ENCODE measurements at regions not wholly inside any gene's neighbourhood (a gene's known extent, or its start where the extent isn't known, plus 50 kb on each side); places are given as distances from the start of the nearest gene placed in this dataset.

DNA sequence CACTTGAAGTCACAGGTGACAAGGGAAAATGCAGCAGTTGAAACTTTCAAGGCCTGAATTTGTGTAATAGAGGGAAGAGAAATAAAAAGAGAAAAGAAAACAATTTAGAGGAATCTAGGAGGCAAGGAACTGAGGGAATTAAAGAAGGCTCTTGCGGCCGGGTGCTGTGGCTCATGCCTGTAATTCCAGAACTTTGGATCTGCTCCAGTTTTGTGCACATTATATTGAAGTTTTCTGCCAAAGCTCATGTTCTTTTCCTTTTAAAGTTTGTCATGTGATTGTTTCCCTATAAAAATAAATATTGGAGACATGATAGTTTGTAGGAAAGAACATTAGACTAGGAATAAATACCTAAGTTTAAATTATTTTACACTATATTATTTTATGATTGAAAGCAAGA, 433.9 kb upstream of the CPEB2 start:
- no peaks in the 10 kb centered on the region for H3K27me3 ChIP-seq (ENCODE audit: control insufficient read depth, insufficient read depth, low read length)
- Mint-ChIP-seq H3K9me3 (peaks cover 8% of the 10 kb centered on the region in 2 donors), H3K27me3 (ENCODE audit: low read depth in 2 of 2) (no peaks in the 10 kb centered on the region), H3K36me3 (no peaks in the 10 kb centered on the region), H3K27ac (no peak overlapping the region), H3K4me1 (no peaks in the 10 kb centered on the region), H3K4me3 (no peak overlapping the region)
- ATAC-seq (no peak), DNase-seq (no peak)
- H3K27ac ChIP-seq (ENCODE audit: low read length): no peak overlapping the region
- no peaks in the 10 kb centered on the region for H3K4me1 ChIP-seq (ENCODE audit: control insufficient read depth, insufficient read depth, low read length)
- no peaks in the 10 kb centered on the region for H3K36me3 ChIP-seq (ENCODE audit: control insufficient read depth, insufficient read depth, low read length)
- 78% methylated on average over 2 of the region's 2 CpGs for WGBS (ENCODE audit: insufficient coverage)
- no peak overlapping the region for H3K4me3 ChIP-seq (ENCODE audit: low read length)
- intact Hi-C loops (cut with micrococcal nuclease): no loop called here
- TF ChIP-seq, protein P1, sequence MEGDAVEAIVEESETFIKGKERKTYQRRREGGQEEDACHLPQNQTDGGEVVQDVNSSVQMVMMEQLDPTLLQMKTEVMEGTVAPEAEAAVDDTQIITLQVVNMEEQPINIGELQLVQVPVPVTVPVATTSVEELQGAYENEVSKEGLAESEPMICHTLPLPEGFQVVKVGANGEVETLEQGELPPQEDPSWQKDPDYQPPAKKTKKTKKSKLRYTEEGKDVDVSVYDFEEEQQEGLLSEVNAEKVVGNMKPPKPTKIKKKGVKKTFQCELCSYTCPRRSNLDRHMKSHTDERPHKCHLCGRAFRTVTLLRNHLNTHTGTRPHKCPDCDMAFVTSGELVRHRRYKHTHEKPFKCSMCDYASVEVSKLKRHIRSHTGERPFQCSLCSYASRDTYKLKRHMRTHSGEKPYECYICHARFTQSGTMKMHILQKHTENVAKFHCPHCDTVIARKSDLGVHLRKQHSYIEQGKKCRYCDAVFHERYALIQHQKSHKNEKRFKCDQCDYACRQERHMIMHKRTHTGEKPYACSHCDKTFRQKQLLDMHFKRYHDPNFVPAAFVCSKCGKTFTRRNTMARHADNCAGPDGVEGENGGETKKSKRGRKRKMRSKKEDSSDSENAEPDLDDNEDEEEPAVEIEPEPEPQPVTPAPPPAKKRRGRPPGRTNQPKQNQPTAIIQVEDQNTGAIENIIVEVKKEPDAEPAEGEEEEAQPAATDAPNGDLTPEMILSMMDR (IDR thresholded peaks at IDR 0.05): no peak
- H3K9me3 ChIP-seq (ENCODE audit: control insufficient read depth, insufficient read depth, low read length): peaks cover 4% of the 10 kb centered on the region

- Histone ChIP-seq H3K36me3 (ENCODE audit: control insufficient read depth, insufficient read depth, low read length) (no peaks in the 10 kb centered on the region), H3K27ac (ENCODE audit: low read length) (no peak overlapping the region), H3K4me1 (ENCODE audit: control insufficient read depth, insufficient read depth, low read length) (no peaks in the 10 kb centered on the region), H3K9me3 (ENCODE audit: control insufficient read depth, insufficient read depth, low read length) (no peaks in the 10 kb centered on the region), H3K27me3 (ENCODE audit: control insufficient read depth, insufficient read depth, low read length) (no peaks in the 10 kb centered on the region), H3K4me3 (ENCODE audit: low read length) (no peak overlapping the region)
- Mint-ChIP-seq H3K27me3 (ENCODE audit: low read depth in 2 of 2) (no peaks in the 10 kb centered on the region), H3K36me3 (no peaks in the 10 kb centered on the region), H3K27ac (no peak overlapping the region), H3K9me3 (peaks cover 0 to 2% of the 10 kb centered on the region in 2 donors), H3K4me3 (no peak overlapping the region), H3K4me1 (no peaks in the 10 kb centered on the region)
- DNase-seq: no peak
- no peak for ATAC-seq
- TF ChIP-seq, protein P1 (IDR thresholded peaks at IDR 0.05): no peak
- WGBS (ENCODE audit: insufficient coverage): 75% methylated on average over 1 of the region's 1 CpG
- intact Hi-C loops (cut with micrococcal nuclease): no loop called here
These were observed 427.0 kb upstream of the CPEB2 start for GRCh38 chr4:14575289-14575688.

- H3K27me3 Mint-ChIP-seq (ENCODE audit: low read depth in 2 of 2): no peaks in the 10 kb centered on the region
- 94% methylated on average over 2 of the region's 2 CpGs for WGBS (ENCODE audit: insufficient coverage)
- no peaks in the 10 kb centered on the region for H3K9me3 ChIP-seq (ENCODE audit: control insufficient read depth, insufficient read depth, low read length)
- H3K36me3 Mint-ChIP-seq: no peaks in the 10 kb centered on the region
- H3K27me3 ChIP-seq (ENCODE audit: control insufficient read depth, insufficient read depth, low read length): no peaks in the 10 kb centered on the region
- intact Hi-C loops (cut with micrococcal nuclease): no loop called here
- no peak overlapping the region for H3K4me3 ChIP-seq (ENCODE audit: low read length)
- no peak overlapping the region for H3K27ac Mint-ChIP-seq
- TF ChIP-seq, protein P1 (IDR thresholded peaks at IDR 0.05): no peak
- no peaks in the 10 kb centered on the region for H3K4me1 Mint-ChIP-seq
- H3K9me3 Mint-ChIP-seq: peaks cover under 1 to 2% of the 10 kb centered on the region in 2 donors
- H3K27ac ChIP-seq (ENCODE audit: low read length): no peak overlapping the region
- no peaks in the 10 kb centered on the region for H3K4me1 ChIP-seq (ENCODE audit: control insufficient read depth, insufficient read depth, low read length)
- DNase-seq: no peak
- H3K36me3 ChIP-seq (ENCODE audit: control insufficient read depth, insufficient read depth, low read length): no peaks in the 10 kb centered on the region
- ATAC-seq: no peak
- H3K4me3 Mint-ChIP-seq: no peak overlapping the region
These were observed 426.4 kb upstream of the CPEB2 start for GRCh38 chr4:14575919-14576318.

DNA sequence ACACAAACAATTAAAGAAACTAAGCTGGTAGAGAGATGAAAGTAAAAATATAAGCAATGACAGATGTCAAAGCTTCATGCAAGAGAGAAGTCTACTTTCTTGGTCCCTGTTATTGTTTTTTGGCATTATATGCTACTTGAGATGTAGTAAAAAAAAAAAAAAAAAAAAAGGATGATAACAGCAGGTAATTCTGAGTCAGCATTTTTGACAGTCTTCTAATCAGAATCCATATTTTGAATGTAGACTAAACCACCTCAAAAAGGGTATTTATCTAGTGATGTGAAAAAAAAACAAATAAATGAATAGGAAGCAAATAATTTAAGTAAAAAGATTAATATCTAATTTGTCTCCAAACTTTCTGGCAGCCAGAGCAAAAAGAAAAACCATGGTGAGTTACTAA, 422.2 kb upstream of the CPEB2 start:
- ATAC-seq (no peak), DNase-seq (no peak)
- H3K36me3 Mint-ChIP-seq: no peaks in the 10 kb centered on the region
- H3K27me3 Mint-ChIP-seq (ENCODE audit: low read depth in 2 of 2): no peaks in the 10 kb centered on the region
- no peak overlapping the region for H3K27ac Mint-ChIP-seq
- H3K9me3 Mint-ChIP-seq: peaks cover 3 to 4% of the 10 kb centered on the region in 2 donors
- intact Hi-C loops (cut with micrococcal nuclease): no loop called here
- H3K36me3 ChIP-seq (ENCODE audit: control insufficient read depth, insufficient read depth, low read length): no peaks in the 10 kb centered on the region
- H3K27ac ChIP-seq (ENCODE audit: low read length): no peak overlapping the region
- no peaks in the 10 kb centered on the region for H3K9me3 ChIP-seq (ENCODE audit: control insufficient read depth, insufficient read depth, low read length)
- no peak overlapping the region for H3K4me3 Mint-ChIP-seq
- H3K4me3 ChIP-seq (ENCODE audit: low read length): no peak overlapping the region
- H3K4me1 ChIP-seq (ENCODE audit: control insufficient read depth, insufficient read depth, low read length): no peaks in the 10 kb centered on the region
- TF ChIP-seq, protein P1 (IDR thresholded peaks at IDR 0.05): no peak
- no peaks in the 10 kb centered on the region for H3K27me3 ChIP-seq (ENCODE audit: control insufficient read depth, insufficient read depth, low read length)
- no peaks in the 10 kb centered on the region for H3K4me1 Mint-ChIP-seq

Data from natural killer cell (primary cell).